ENCODE measurements at regions not wholly inside any gene's neighbourhood (a gene's known extent, or its start where the extent isn't known, plus 50 kb on each side); places are given as distances from the start of the nearest gene placed in this dataset.
"Not testable (repeated sequence)": the region's sequence is repeated elsewhere in the genome, so short reads cannot be mapped to it uniquely, and the experiment has no call there.

GRCh38 chr9:91012933-91013841 is 211.6 kb downstream of the SYK start:
- TF ChIP-seq, protein P1, sequence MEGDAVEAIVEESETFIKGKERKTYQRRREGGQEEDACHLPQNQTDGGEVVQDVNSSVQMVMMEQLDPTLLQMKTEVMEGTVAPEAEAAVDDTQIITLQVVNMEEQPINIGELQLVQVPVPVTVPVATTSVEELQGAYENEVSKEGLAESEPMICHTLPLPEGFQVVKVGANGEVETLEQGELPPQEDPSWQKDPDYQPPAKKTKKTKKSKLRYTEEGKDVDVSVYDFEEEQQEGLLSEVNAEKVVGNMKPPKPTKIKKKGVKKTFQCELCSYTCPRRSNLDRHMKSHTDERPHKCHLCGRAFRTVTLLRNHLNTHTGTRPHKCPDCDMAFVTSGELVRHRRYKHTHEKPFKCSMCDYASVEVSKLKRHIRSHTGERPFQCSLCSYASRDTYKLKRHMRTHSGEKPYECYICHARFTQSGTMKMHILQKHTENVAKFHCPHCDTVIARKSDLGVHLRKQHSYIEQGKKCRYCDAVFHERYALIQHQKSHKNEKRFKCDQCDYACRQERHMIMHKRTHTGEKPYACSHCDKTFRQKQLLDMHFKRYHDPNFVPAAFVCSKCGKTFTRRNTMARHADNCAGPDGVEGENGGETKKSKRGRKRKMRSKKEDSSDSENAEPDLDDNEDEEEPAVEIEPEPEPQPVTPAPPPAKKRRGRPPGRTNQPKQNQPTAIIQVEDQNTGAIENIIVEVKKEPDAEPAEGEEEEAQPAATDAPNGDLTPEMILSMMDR (IDR thresholded peaks at IDR 0.05; ENCODE audit: control insufficient read depth, extremely low read depth, insufficient read depth): no peak
- DNase-seq (ENCODE audit: low read depth): no peak
- no peak overlapping the region for H3K4me3 ChIP-seq (ENCODE audit: low read depth, low read length)

- TF ChIP-seq, protein P1 (IDR thresholded peaks at IDR 0.05; ENCODE audit: control insufficient read depth, extremely low read depth, insufficient read depth): no peak
- no peak overlapping the region for H3K4me3 ChIP-seq (ENCODE audit: low read depth, low read length)
- no peak for DNase-seq (ENCODE audit: low read depth)
These were observed 215.6 kb downstream of the SYK start for GRCh38 chr9:91017245-91017644.

DNA sequence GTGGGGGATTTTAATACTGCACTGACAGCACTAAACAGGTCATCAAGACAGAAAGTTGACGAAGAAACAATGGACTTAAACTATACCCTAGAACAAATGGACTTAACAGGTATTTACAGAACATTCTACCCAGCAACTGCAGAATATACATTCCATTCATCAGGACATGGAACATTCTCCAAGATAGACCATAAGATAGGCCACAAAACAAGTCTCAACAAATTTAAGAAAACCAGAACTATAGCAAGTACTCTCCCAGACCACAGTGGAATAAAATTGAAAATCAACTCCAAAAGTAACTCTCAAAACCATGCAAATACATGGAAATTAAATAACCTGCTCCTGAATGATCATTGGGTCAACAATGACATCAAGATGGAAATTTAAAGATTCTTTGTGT is 218.3 kb downstream of the SYK start:
- not testable (repeated sequence) for H3K4me3 ChIP-seq (ENCODE audit: low read depth, low read length)

GRCh38 chr9:91021656-91022055 is 220.0 kb downstream of the SYK start:
- not testable (repeated sequence) for DNase-seq (ENCODE audit: low read depth); H3K4me3 ChIP-seq (ENCODE audit: low read depth, low read length)

More for the DNA sequence above, 218.3 kb downstream of the SYK start:
- not testable (repeated sequence) for DNase-seq (ENCODE audit: low read depth)

GRCh38 chr9:91023741-91024140 is 222.1 kb downstream of the SYK start:
- TF ChIP-seq, protein P1 (IDR thresholded peaks at IDR 0.05; ENCODE audit: control insufficient read depth, extremely low read depth, insufficient read depth): no peak
- no peak for DNase-seq (ENCODE audit: low read depth)
- H3K4me3 ChIP-seq (ENCODE audit: low read depth, low read length): no peak overlapping the region

DNA sequence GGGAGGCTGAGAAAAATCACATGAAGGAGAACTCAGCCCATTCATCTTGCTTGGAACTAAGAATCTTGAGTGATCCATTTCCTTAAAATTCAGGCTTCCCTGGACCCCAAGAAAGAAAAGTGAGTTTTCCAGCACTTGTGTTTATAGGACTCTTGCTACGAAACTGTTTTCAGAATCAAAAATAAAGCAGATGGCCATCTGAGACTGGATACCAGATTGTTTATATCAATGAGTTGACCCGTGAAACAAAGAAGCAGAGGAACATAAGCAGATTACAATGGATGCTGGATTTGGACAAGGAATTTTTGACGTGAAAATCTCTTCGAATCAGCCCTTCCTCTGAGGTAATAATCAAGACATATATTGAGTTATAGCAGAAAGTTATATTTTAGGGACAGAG is 223.2 kb downstream of the SYK start:
- no peak overlapping the region for H3K4me3 ChIP-seq (ENCODE audit: low read depth, low read length)
- TF ChIP-seq, protein P1 (IDR thresholded peaks at IDR 0.05; ENCODE audit: control insufficient read depth, extremely low read depth, insufficient read depth): no peak
- no peak for DNase-seq (ENCODE audit: low read depth)

DNA sequence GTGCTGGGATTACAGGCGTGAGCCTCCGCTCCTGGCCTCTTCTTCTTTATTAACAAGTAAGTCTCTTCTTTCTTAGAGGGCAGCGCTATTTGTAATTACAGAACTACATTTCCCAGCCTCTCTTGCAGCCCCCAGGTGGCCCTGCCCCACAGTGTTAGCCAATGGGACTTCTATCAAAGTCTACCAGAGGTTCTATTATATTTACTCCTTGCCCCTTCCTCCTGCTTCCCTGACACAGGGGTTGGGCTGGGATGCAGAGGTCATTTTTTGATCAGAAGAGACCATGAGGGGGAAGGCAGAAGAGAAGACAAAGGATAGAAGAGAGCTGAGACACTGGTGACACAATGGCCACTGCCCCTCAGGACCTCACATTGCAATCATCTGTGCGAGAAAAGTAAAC is 224.2 kb downstream of the SYK start:
- TF ChIP-seq, protein P1 (IDR thresholded peaks at IDR 0.05; ENCODE audit: control insufficient read depth, extremely low read depth, insufficient read depth): no peak
- no peak overlapping the region for H3K4me3 ChIP-seq (ENCODE audit: low read depth, low read length)
- no peak for DNase-seq (ENCODE audit: low read depth)

GRCh38 chr9:91026266-91026665 is 224.6 kb downstream of the SYK start:
- H3K4me3 ChIP-seq (ENCODE audit: low read depth, low read length): no peak overlapping the region
- no peak for DNase-seq (ENCODE audit: low read depth)
- TF ChIP-seq, protein P1 (IDR thresholded peaks at IDR 0.05; ENCODE audit: control insufficient read depth, extremely low read depth, insufficient read depth): no peak
